ENCODE measurements at regions not wholly inside any gene's neighbourhood (a gene's known extent, or its start where the extent isn't known, plus 50 kb on each side); places are given as distances from the start of the nearest gene placed in this dataset.

- DNase-seq = no peak
Measured at GRCh38 chr2:45301307-45302277, 292.3 kb upstream of the SIX2 start.

DNA sequence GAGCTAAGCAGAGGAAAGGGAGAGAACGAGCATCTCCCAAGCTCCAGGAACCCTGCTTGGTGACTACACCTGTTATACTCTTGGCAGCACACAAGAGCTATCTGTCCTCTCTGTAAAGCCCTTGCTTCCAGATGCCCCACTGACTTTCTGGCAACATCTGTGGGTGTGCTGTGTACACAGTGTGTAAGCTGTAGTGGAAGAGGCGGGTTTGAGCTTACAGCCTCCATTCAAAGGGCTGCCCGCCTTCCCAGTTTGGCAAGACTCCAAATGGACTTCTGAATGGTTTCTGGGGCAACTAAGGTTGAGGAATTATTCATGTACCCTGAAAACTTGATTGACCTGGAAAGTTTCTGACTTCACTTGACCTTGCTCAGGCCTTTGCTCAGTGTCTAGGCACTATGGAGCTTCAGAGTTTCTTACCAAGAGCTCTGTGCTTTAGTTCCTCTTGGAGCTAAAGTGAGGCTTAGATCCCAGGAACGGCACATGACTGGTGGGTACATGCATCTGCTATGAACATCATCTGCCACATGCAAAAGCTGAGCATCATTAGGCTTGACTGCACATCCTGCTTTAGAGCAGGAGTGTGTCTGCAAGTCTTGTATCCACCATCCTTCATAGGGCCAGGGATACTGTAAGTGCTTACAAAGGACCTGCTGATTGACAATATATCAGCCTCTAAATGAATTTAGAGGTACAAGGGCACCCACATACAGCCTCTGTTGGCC, 290.9 kb upstream of the SIX2 start:
- no peak for DNase-seq

- DNase-seq = no peak
Measured at GRCh38 chr2:45299361-45299760, 290.1 kb upstream of the SIX2 start.

GRCh38 chr2:45293182-45293581, 283.9 kb upstream of the SIX2 start:
- DNase-seq = no peak

DNA sequence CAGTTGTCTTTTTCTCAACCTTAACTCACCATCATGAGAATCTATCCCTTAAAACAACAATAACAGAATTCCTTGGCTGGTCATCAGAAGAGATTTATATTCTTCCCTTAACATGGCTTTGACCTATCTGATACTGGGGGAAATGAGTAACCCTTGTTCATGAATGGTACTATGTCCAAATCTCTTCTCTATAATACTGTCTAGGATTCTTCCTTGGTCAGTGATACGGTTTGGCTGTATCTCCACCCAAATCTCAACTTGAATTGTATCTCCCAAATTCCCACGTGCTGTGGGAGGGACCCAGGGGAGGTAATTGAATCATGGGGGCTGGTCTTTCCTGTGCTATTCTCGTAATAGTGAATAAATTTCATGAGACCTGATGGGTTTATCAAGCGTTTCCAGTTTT, 282.0 kb upstream of the SIX2 start:
- no peak for DNase-seq

DNA sequence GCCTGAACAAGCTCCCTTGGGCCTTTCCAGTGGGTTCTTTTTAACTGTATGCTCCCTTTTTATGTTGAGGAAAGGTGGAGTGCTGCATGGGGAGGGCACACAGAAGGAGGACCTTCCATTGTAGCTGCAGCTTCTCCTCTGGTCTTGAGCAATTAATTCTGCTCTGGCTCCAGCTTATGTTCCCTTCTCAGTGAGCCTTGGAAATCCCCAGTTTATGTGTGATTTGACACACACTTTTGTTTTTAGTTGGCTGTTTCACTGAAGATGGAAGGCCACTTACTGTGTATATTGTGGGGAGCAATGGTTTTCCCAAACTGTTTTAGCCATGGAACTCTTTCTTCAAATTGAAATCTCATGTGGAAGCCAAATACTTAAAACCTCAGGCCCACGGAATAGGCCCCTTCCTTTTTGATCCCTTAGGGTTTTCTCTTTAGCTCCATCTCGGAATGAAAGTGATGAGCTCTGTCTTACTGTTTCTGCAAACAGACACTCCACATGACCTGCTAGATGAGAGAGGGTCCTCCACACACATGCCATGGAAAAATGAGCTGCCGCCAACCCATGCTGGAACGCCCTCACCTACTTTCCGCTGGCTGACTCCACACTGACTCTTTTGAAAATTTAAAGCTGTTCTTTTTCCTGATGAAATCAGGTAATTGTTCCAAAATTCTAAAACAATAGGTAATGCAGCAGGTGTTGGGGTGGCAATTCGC, 280.9 kb upstream of the SIX2 start:
- peak; percentile 55 for DNase-seq

GRCh38 chr2:45288532-45289417, 279.5 kb upstream of the SIX2 start:
- no peak for DNase-seq

DNA sequence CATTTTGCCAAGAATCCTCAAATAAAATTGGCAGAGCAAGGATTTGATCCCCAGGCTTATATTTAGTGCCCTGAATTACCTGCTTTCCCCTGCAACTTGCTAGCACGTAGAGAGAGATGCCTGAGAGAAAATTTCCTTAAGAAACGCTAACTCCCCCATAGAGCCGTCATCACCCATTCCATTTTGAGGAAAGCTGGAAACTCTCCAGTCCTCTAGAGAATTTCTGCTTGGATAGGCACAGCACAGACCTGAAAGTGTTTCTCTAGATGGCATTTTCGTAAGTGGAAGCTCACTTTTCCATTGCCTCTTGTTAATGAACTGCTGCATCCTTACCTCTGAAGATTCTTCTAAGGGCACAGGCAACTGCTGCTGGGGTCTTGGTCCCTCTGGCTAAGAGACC, 277.8 kb upstream of the SIX2 start:
- DNase-seq = no peak

DNA sequence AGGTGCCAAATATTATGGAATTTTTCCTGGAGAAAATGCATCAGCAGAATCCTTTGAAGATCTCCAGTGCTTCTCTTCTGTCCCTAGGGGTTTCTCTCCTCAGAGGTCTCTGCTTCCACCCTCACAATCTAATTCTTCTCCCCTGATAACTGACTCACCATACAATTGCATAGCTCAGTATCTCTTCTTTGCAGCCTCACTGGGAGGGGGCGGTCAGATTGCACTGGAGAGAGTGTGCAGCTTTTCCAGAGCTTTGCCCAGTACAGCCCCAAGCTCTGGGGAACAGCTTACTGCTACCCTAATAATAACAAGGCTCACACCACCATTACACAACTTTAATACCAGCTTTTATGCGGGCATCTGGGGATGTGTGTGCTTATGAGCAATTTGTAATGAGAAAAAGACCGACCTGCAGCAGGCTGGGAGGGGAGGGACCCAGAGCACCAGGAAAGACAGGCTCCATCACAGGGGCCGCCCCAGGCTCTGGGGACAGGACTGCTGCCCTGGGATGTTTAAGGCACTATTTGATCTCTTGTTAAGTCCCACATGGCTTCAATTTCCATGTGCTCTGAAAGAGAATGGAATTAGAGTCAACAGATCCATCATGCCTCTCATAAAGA, 276.6 kb upstream of the SIX2 start:
- DNase-seq = no peak

DNA sequence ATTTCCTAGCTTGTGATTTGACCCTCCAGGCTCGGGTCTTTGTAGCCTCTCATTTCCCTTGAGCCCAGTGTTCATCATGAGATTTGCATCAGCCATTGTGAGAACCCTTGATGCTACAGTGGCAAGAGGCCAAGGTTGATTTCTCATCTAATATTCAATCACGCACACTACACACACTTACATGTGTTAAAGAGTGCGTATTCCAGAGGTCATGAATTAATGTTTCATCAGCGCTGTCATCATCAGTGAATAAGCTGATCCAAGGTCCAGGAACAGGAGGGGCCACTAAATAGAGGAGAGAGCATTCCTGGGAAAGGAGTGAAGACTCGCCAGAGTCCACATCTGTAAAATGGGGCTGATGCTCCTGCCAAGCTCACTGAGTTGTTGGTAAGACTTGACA, 276.1 kb upstream of the SIX2 start:
- no peak for DNase-seq

DNA sequence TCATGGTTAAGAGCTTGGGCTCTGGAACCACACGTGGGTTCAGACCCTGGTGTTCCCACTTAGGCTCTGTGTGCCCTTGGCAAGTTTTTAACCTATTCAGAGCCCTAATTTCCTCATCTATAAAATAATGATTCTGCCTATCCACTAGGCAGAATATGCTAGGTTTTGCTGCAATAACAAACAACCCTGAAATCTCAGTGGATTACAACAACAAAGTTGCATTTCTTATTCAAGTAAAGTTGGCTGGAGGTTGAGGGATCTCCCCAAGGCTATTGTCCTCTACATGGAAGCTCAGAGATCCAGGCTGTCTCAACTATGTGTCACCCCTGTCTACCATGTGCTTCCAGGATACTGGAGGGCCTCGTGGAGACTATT, 275.4 kb upstream of the SIX2 start:
- DNase-seq = no peak

DNA sequence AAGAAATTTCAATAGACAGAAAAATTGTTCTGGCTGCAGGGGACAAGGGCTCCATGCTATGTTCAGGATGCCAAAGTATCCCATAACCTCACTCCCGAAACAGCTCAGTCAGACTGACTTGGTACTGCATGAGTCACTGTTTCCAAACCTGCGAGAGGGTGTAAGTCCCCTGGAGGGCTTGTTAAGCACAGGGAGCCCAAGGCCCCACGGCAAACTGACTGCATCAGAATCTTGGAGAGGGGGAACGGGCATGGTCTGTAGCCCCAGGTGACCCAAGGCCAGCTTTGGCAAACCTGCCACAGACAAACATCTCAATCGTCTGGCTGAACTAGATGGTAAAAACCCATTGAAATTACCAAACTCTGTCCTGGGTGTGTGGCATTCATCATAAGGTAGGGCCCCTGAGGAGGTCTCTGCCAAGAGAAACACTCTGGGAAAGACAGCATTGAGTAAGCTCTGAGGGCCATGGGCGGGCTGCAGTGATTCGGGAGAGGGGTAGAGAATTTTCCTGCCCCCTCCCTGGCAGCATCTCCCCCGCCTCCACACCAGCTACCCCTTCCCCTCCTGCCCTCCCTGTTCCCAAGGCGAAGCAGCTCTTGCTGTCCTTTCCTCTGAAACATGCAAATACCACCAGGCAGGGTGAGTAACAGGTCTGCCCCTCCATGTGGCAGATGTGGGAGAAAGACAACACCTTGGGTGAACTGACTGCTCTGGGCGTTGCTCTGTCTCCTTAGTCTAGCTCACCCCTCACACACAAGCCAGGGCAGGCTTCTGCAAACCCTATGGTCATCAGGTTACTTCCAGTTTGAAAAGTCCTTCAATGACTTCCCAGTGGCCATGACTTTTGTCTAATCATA, 274.7 kb upstream of the SIX2 start:
- DNase-seq = no peak

- no peak for DNase-seq
Measured at GRCh38 chr2:45282646-45283045, 273.4 kb upstream of the SIX2 start.

- DNase-seq = no peak
Measured at GRCh38 chr2:45281311-45281710, 272.1 kb upstream of the SIX2 start.

DNA sequence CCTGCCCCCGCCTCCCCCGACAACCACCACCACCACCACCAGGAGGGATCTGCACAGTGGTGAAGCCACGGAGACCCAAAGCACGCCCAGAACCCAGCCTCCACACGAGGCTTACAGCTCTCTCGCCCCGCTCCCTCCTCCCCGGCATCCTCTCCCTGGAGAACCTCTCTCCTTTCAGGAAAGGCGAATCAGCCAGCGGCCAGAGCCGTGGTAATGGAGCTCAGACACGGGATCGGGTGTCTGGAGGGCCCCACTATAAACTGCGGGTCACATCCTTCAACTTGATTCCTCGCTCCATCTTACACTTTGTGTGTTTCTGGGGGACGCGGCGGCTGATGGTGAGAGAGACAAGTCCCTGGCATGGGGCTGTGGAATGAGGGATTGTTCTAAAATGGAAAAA, 271.5 kb upstream of the SIX2 start:
- no peak for DNase-seq

GRCh38 chr2:45279356-45279755, 270.1 kb upstream of the SIX2 start:
- DNase-seq = no peak

DNA sequence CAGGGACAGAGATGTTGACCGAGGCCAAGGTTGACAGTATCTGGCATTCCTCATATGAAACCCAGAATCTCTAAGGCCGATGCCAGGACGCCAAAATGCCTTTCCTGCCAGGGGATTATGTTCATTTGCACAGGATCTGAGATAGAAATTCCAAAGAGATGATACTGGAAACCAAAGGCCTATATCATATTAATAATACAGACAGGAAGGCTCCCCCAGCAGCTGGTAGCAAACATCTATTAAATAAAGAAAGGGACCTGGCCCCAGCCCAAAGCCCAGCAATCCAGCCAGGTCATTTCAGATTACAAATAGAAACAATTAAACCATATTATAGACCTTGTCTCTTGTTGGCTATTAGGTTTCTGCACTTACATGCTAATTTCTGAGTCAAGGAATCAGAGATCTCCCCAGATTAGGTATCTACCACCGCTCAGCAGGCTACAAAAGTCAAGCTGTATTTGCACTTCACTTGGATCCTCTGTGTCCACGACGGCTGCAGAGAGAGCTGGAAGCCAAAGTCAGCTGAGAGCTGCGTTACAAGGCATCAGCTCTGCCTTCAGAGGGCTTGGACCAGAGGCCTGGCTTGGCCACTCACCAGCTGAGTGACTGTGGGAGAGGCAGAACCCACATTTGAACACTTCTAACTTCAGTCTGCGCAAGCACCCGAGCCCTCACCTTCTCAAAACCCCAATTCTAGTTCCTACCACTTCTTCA, 269.3 kb upstream of the SIX2 start:
- no peak for DNase-seq

- no peak for DNase-seq
Measured at GRCh38 chr2:45276914-45277313, 267.7 kb upstream of the SIX2 start.

DNA sequence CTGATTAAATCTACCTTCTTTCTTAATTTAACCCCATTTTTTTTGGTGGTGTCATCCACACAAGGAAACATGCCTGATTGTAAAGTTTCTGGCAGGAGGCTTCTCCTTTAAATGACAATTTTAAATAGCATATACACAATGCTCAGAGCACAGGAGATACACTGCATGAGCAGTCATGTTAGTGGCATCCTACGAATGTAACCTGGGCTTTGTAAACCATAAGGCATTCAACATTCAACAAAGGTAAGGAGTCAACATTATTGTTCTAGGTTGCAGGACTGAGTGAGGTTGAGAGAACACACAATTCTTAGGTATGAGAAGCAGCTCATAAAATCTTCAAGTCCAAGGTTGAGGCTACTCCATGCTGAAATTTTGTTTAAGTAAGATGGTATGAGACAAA, 266.6 kb upstream of the SIX2 start:
- DNase-seq = no peak

DNA sequence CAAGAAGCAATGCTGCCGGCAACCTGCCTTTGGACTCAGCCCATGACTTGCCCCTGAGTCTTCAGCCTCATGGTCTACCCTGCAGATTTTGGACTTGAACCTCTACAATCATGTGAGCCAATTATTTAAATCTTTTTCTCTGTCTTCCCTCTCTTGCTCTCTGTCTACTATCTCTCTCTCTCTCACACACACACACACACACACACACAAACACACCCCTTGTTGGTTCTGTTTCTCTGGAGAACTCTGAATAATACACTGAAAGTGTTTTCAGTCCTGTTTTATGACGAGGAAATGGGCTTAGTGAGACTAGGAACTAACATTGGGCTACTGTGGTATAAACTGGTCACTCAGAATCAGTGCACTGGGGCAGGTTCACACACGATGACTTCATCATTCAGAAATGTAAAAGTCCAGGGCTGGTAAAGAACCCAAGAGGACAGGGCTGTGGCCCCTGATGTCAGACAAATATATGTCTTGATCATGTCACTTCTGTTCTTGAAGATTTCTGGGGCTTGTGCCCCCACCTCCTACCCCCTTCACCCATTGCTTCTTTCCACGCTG, 266.1 kb upstream of the SIX2 start:
- DNase-seq = no peak

Measured in hindlimb muscle (tissue), 1 donor.